Neural cell (in vitro differentiated cells): ENCODE measurements at regions not wholly inside any gene's neighbourhood (a gene's known extent, or its start where the extent isn't known, plus 50 kb on each side); places are given as distances from the start of the nearest gene placed in this dataset.

Experiments
- H2AFZ ChIP-seq: fragments of 200-600, 300-800 bp; sonication (generic), shearing (Covaris generic); 2 replicates; pipeline ENCODE4 v1.6.0; 2014; ENCODE audit warnings: low read depth, mild to moderate bottlenecking, antibody characterized with exemption, low read length, moderate library complexity
- H3F3A ChIP-seq: fragments of 200-600 bp; shearing (Covaris generic); 2 replicates; pipeline ENCODE4 v1.6.1; 2016; ENCODE audit warnings: mild to moderate bottlenecking, moderate library complexity, mixed read lengths, antibody characterized with exemption, low read length; ENCODE audit not compliant: insufficient read depth, poor library complexity, severe bottlenecking
- H3K27ac ChIP-seq: fragments of 200-600, 300-800 bp; sonication (generic), shearing (Covaris generic); 2 replicates; pipeline ENCODE4 v1.5.1; 2014; ENCODE audit warnings: mild to moderate bottlenecking, low read length, moderate library complexity
- H3K27me3 ChIP-seq: fragments of 300-800, 200-600 bp; sonication (generic), shearing (Covaris generic); 2 replicates; pipeline ENCODE4 v1.6.0; 2014; ENCODE audit warnings: mild to moderate bottlenecking, low read depth, low read length, moderate library complexity; ENCODE audit not compliant: insufficient read depth
- H3K36me3 ChIP-seq: fragments of 300-800, 200-600 bp; sonication (generic), shearing (Covaris generic); 2 replicates; pipeline ENCODE4 v1.5.1; 2014; ENCODE audit warnings: mild to moderate bottlenecking, antibody characterized with exemption, low read length, moderate library complexity; ENCODE audit not compliant: insufficient read depth
- H3K4me2 ChIP-seq: fragments of 300-800, 200-600 bp; sonication (generic), shearing (Covaris generic); 2 replicates; pipeline ENCODE4 v1.6.0; 2014; ENCODE audit warnings: mild to moderate bottlenecking, low read length
- H3K4me3 ChIP-seq: fragments of 300-800, 200-600 bp; sonication (generic), shearing (Covaris generic); 2 replicates; pipeline ENCODE4 v1.5.1; 2014; ENCODE audit warnings: mild to moderate bottlenecking, low read length, moderate library complexity
- H3K79me2 ChIP-seq: fragments of 200-600 bp; shearing (Covaris generic); replicated peaks from 2 replicates; pipeline ENCODE4 v1.6.0; 2014; ENCODE audit warnings: mild to moderate bottlenecking, low read length, moderate library complexity; ENCODE audit not compliant: insufficient read depth
- H3K9ac ChIP-seq: fragments of 300-800, 200-600 bp; sonication (generic), shearing (Covaris generic); 2 replicates; pipeline ENCODE4 v1.6.1; 2016; ENCODE audit warnings: mild to moderate bottlenecking, low read length, mixed read lengths
- H3K9me2 ChIP-seq: fragments of 200-600 bp; shearing (Covaris generic); 2 replicates; pipeline ENCODE4 v1.6.1; 2016; ENCODE audit warnings: mild to moderate bottlenecking, low read length, mixed read lengths; ENCODE audit not compliant: insufficient read depth
- H3K9me3 ChIP-seq: fragments of 200-600, 300-800 bp; sonication (generic), shearing (Covaris generic); 2 replicates; pipeline ENCODE4 v1.6.1; 2016; ENCODE audit warnings: mild to moderate bottlenecking, mixed run types, low read length, moderate library complexity, mixed read lengths
- H4K20me1 ChIP-seq: fragments of 200-600 bp; shearing (Covaris generic); 2 replicates; pipeline ENCODE4 v1.6.1; 2016; ENCODE audit warnings: mild to moderate bottlenecking, mixed run types; ENCODE audit not compliant: insufficient read depth
- EP300 ChIP-seq: fragments of 450-650 bp; conservative IDR thresholded peaks from 2 replicates; pipeline ENCODE4 v1.6.1; 2014; ENCODE audit warnings: antibody characterized with exemption, mild to moderate bottlenecking, moderate library complexity; ENCODE audit not compliant: poor library complexity, severe bottlenecking
- EZH2 ChIP-seq: fragments of 200-600, 300-800 bp; shearing (Covaris generic), sonication (generic); IDR thresholded peaks from 2 replicates; pipeline ENCODE4 v1.6.1; 2014; ENCODE audit warnings: antibody characterized with exemption, low read length, borderline replicate concordance, mild to moderate bottlenecking; ENCODE audit not compliant: insufficient read depth, poor library complexity, severe bottlenecking
- MXI1 ChIP-seq: fragments of 450-650 bp; conservative IDR thresholded peaks from 2 replicates; pipeline ENCODE4 v1.6.1; 2014; ENCODE audit warnings: antibody characterized with exemption, mild to moderate bottlenecking; ENCODE audit not compliant: poor library complexity, severe bottlenecking
- POLR2AphosphoS5 ChIP-seq: IDR thresholded peaks from 2 replicates; pipeline ENCODE4 v1.6.1; 2012
- RAD21 ChIP-seq: fragments of 450-650 bp; conservative IDR thresholded peaks from 2 replicates; pipeline ENCODE4 v1.6.1; 2014; ENCODE audit warnings: antibody characterized with exemption, mild to moderate bottlenecking, moderate library complexity
- SMC3 ChIP-seq: fragments of 450-650 bp; conservative IDR thresholded peaks from 2 replicates; pipeline ENCODE4 v1.6.1; 2014; ENCODE audit warnings: antibody characterized with exemption, mild to moderate bottlenecking, moderate library complexity; ENCODE audit not compliant: poor library complexity
- TAF1 ChIP-seq: IDR thresholded peaks from 2 replicates; pipeline ENCODE4 v1.6.1; 2012; ENCODE audit warnings: low read depth
- TF ChIP-seq, protein P1 (sequence below): IDR thresholded peaks from 2 replicates; pipeline ENCODE4 v1.6.1; 2012; ENCODE audit warnings: borderline replicate concordance
- TF ChIP-seq, protein P2 (sequence below): fragments of 450-650 bp; IDR thresholded peaks from 2 replicates; pipeline ENCODE4 v1.5.1; 2014; ENCODE audit warnings: antibody characterized with exemption, mild to moderate bottlenecking, moderate library complexity; ENCODE audit not compliant: poor library complexity, severe bottlenecking

DNA sequence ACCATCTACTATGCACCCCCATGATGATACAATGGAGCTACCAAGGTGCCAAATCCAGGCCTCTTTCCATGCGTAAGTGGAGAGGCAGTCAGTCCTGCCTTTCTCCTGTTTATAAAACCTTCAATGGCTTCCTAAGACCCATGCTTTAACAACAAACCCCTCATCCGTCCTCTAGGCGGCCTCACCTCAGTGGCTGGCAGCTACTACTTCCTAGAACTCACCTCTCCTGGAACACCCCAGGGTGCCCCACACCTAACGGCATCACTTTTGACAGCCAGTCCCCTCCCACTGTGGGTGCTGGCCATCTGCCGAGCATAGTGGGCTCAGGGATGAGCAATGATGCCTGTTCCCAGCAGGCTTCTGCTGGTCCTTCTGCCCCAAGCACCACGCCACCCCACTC lies 80.0 kb upstream of the TAB2 start:
- Histone ChIP-seq H3K9me2 (no peaks in the 10 kb centered on the region), H3K4me3 (no peak overlapping the region), H3K36me3 (no peaks in the 10 kb centered on the region), H4K20me1 (no peaks in the 10 kb centered on the region), H2AFZ (no peak overlapping the region), H3K9ac (no peak overlapping the region), H3K79me2 (no peaks in the 10 kb centered on the region), H3K4me2 (no peak overlapping the region), H3F3A (no peaks in the 10 kb centered on the region), H3K27me3 (no peaks in the 10 kb centered on the region), H3K27ac (no peak overlapping the region), H3K9me3 (no peaks in the 10 kb centered on the region)
- TF ChIP-seq, protein P1, sequence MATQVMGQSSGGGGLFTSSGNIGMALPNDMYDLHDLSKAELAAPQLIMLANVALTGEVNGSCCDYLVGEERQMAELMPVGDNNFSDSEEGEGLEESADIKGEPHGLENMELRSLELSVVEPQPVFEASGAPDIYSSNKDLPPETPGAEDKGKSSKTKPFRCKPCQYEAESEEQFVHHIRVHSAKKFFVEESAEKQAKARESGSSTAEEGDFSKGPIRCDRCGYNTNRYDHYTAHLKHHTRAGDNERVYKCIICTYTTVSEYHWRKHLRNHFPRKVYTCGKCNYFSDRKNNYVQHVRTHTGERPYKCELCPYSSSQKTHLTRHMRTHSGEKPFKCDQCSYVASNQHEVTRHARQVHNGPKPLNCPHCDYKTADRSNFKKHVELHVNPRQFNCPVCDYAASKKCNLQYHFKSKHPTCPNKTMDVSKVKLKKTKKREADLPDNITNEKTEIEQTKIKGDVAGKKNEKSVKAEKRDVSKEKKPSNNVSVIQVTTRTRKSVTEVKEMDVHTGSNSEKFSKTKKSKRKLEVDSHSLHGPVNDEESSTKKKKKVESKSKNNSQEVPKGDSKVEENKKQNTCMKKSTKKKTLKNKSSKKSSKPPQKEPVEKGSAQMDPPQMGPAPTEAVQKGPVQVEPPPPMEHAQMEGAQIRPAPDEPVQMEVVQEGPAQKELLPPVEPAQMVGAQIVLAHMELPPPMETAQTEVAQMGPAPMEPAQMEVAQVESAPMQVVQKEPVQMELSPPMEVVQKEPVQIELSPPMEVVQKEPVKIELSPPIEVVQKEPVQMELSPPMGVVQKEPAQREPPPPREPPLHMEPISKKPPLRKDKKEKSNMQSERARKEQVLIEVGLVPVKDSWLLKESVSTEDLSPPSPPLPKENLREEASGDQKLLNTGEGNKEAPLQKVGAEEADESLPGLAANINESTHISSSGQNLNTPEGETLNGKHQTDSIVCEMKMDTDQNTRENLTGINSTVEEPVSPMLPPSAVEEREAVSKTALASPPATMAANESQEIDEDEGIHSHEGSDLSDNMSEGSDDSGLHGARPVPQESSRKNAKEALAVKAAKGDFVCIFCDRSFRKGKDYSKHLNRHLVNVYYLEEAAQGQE, result no peak

GRCh38 chr6:149239573-149240209 lies 77.8 kb upstream of the TAB2 start:
- H3F3A ChIP-seq, result no peaks in the 10 kb centered on the region
- no peak overlapping the region for H3K4me3 ChIP-seq
- TF ChIP-seq MXI1, result no peak
- TF ChIP-seq, protein P1, result no peak
- no peak for TF ChIP-seq EZH2
- TF ChIP-seq RAD21, result no peak
- TF ChIP-seq SMC3, result no peak
- TF ChIP-seq EP300, result no peak
- TF ChIP-seq POLR2AphosphoS5, result no peak
- TF ChIP-seq TAF1, result no peak
- TF ChIP-seq, protein P2, sequence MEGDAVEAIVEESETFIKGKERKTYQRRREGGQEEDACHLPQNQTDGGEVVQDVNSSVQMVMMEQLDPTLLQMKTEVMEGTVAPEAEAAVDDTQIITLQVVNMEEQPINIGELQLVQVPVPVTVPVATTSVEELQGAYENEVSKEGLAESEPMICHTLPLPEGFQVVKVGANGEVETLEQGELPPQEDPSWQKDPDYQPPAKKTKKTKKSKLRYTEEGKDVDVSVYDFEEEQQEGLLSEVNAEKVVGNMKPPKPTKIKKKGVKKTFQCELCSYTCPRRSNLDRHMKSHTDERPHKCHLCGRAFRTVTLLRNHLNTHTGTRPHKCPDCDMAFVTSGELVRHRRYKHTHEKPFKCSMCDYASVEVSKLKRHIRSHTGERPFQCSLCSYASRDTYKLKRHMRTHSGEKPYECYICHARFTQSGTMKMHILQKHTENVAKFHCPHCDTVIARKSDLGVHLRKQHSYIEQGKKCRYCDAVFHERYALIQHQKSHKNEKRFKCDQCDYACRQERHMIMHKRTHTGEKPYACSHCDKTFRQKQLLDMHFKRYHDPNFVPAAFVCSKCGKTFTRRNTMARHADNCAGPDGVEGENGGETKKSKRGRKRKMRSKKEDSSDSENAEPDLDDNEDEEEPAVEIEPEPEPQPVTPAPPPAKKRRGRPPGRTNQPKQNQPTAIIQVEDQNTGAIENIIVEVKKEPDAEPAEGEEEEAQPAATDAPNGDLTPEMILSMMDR, result no peak
- no peak overlapping the region for H3K4me2 ChIP-seq
- no peaks in the 10 kb centered on the region for H3K27me3 ChIP-seq
- H3K9ac ChIP-seq, result no peak overlapping the region
- no peak overlapping the region for H3K27ac ChIP-seq
- H3K36me3 ChIP-seq, result no peaks in the 10 kb centered on the region
- H3K79me2 ChIP-seq, result no peaks in the 10 kb centered on the region
- H2AFZ ChIP-seq, result no peak overlapping the region
- H4K20me1 ChIP-seq, result no peaks in the 10 kb centered on the region
- no peaks in the 10 kb centered on the region for H3K9me3 ChIP-seq
- no peaks in the 10 kb centered on the region for H3K9me2 ChIP-seq
